ENCODE measurements at regions not wholly inside any gene's neighbourhood (a gene's known extent, or its start where the extent isn't known, plus 50 kb on each side); places are given as distances from the start of the nearest gene placed in this dataset.
"Not testable (repeated sequence)": the region's sequence is repeated elsewhere in the genome, so short reads cannot be mapped to it uniquely, and the experiment has no call there.

DNA sequence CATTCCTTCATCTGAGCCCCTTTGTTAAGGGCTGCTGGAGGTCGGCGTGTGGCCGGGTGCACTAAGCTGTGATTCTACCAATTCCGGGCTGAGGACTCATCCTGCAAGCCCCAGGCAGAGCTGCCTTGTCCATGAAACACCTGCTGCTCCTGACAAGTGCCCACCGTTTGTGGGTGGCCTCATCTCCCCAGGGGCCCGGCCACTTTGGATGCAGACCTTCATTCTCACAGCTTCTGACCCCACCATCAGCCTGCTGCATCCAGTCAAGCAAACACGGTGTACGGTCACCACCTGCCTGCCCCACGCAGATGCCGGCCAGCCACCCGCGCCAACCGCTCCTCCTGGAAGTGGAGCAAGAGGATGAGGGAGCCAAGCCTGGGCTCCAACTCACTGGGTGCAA lies 382.7 kb downstream of the THBS2 start:
- DNase-seq, result no peak

DNA sequence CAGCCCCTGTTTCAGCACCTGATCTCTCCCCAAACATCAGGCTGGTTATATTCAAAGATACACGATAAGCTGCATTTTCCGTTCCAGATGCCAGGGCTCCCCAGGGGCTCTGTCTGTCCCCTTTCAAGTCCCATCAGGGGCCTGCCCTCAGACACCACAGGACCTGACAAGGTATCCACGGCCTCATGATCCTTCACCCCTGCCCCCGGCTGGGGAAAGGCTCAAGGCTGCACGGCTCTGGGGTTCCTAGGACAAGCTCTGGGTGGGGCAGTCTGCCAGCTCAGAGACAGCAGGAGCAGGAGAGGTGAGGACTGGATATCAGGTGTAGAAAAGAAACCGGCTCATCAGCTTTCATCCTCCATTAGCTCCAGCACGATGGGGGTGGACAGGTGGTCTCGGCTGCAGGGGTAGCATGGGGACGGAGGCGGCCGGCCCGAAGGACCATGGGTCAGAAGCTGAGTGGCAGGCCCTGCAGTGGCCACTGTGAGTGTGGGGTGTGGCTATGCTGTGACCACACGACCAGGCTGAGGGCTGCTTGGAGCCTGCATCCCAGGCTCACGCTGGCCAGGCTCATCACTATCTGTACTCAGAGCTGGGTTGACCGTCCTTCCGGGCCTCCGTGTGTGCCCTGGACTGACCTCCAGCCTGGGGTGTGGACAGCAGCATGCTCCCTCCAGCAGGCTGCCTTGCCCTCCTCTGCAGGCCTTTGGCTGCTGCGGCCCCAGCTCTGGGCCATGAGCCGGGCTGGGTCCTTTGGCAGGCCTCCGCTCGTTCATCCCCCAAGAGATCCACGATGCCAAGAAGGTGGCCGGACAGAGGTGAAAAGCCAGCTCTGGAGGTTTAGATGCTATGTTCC lies 386.2 kb downstream of the THBS2 start:
- no peak for DNase-seq

- DNase-seq, result no peak
Measured at GRCh38 chr6:168866534-168866933, 387.1 kb downstream of the THBS2 start.

GRCh38 chr6:168865522-168865921 lies 388.1 kb downstream of the THBS2 start:
- DNase-seq, result no peak

DNA sequence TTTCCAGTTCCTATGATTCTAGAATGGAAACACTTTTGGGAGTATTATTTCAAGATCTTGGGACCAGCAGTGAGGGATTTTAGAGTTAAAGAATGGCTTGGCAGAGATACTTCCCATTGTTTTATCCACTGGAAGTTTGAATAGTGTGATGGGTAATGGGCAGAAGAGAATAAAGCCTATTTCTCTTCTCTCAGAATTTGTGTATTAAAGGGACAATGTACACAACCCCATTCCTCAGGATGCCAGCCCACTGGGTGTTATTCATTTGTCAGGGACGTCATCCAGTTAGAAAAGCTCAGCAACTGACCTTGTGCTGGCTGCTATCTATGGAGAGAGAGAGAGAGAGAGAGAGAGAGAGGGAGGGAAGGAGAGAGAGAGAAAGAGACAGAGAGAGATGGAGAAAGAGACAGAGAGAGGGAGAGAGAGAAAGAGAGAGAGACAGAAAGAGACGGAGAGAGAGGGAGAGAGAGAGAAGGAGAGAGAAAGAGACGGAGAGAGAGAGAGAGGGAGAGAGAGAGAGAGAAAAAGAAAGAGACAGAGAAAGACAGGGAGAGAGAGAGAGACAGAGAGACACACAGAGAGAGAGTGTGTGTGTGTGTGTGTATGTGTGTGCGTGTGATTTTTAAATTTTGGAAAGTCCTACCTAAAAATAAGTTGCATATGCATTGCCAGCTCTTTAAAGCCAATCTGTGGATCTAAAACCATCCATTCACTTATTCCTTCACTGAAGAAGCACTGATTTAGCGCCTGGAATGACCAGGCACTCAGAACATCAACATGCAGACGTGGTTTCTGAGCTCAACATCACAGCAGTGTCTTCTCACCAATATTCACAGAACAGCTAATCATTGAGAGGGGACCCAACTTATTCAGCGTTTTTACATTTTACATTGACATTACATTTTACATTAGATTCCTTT lies 388.8 kb downstream of the THBS2 start:
- no peak for DNase-seq

- no peak for DNase-seq
Measured at GRCh38 chr6:168863467-168863866, 390.2 kb downstream of the THBS2 start.

- DNase-seq, result no peak
Measured at GRCh38 chr6:168862346-168862980, 391.2 kb downstream of the THBS2 start.

DNA sequence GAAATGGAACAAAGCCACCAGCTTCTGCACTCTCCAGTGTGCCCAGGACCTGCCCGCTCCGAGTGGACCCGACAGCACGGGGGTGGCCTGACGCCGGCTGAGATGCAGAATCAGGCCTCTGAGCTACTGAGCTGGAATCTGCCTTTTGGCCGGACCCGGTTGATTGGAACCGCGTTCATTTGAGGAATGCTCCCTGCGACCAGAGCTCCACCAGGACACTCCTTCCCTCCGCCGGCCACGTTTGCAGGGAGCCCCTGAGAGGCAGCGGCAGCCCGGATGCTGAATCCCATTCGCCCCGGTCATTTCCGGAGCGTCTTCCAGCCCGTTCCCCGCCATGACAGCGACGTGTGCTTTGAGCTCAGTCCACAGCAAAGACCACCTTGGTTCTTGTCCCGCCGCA lies 392.7 kb downstream of the THBS2 start:
- DNase-seq, result no peak

DNA sequence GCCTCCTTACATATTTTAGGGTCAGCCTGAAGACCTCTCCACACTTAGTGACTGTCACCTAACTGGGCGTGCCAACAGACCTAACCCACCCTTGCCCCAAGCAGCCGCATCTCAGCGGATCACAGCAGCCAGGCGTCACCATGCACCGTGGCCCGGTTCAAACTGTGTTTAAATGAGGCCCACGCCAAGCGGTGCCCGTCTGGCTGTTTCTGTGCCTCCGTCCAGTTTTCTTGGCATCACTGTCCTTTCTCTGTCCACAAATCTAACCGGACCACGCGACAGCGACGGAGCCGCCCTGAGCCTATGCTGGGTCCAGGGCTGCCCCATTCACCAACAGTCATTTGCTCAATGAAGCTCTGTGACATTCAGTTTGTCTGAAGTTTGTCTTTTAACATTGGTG lies 393.3 kb downstream of the THBS2 start:
- no peak for DNase-seq

DNA sequence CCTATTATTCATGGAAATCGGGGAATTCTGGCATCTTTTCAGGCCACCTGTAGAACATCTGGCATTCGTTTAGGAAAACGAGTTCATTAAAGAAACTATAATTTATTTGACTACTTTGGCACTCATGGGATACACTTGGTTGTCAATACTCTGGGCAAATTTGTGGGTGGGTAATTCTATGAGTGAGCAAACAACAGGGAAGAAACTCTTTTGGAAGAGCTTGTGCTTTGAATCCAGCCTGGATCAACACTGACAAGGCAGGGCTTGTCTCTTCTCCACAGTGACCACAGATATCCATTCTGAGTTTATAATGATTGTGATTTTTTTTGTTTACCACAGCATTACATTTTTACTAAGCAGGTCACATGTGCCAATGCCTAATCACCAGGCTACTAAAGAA lies 394.7 kb downstream of the THBS2 start:
- peak; percentile 79 for DNase-seq

DNA sequence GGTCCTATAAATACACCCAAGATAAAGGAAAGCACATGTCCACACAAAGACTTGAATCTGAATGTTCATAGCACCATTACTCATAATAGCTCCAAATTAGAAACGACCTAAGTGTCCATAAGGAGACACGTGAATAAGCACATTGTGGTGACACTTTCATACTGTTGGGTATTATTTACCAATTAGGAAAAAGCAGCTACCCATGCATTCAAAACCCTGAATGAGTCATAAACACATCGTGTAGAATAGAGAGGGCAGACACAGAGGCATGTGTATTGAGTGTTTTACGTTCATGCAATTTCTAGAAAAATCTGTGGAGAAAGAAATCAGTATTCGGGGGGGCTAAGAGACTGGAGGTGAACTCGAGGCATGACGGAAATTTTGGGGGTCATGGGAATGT lies 396.7 kb downstream of the THBS2 start:
- DNase-seq, result no peak

GRCh38 chr6:168852376-168852884 lies 401.2 kb downstream of the THBS2 start:
- no peak for DNase-seq

GRCh38 chr6:168851460-168852375 lies 401.9 kb downstream of the THBS2 start:
- no peak for DNase-seq

DNA sequence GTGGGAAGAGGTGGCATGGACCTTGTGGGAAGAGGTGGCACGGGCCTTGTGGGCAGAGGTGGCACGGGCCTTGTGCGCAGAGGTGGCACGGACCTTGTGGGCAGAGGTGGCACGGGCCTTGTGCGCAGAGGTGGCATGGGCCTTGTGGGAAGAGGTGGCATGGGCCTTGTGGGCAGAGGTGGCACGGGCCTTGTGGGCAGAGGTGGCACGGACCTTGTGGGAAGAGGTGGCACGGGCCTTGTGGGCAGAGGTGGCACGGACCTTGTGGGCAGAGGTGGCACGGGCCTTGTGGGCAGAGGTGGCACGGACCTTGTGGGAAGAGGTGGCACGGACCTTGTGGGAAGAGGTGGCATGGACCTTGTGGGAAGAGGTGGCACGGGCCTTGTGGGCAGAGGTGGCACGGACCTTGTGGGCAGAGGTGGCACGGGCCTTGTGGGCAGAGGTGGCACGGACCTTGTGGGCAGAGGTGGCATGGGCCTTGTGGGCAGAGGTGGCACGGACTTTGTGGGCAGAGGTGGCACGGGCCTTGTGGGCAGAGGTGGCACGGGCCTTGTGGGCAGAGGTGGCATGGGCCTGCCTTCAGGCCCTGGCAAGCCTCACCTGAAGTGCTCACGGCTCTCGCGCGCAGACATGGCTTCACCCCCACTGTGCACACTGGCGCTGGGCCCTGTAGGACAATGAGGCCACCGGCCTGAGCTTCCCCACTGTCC lies 403.5 kb downstream of the THBS2 start:
- not testable (repeated sequence) for DNase-seq

DNA sequence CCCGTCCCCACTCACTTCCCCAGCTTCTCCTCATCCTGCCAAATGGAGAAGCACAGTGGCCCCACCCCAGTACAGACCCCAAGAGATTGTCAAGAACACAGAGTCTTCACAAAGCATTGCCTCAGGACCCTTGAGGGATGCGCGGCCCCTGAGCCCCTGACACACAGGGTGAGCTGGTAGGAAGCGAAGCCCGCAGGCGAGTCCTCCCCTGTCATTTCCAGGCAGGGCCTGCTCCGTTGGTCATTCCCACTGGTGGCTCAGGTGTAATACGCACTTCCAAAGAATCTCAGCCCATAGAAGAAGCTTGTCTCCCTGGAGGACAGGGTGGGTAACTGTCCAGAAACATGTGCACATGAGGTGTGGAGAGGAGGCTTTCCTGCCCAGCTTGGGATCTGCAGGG lies 404.2 kb downstream of the THBS2 start:
- DNase-seq, result no peak

DNA sequence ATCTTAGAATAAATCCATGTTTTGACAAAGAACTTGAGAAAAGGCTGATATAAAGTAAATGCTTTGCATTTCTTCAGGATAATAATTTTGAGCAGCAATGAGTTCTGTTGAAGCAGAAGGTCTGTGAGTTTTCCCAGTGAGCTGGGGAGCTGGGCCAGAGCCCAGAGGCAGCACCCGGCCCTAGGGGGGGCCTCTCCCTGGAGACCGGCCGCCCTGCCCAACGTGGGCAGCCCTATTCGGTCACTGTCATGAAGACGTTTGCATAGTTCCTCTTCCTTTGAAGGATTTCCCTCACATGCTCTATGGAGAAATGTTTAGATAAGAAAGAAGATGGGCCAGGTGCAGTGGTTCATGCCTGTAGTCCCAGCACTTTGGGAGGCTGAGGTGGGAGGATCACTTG lies 404.8 kb downstream of the THBS2 start:
- no peak for DNase-seq

DNA sequence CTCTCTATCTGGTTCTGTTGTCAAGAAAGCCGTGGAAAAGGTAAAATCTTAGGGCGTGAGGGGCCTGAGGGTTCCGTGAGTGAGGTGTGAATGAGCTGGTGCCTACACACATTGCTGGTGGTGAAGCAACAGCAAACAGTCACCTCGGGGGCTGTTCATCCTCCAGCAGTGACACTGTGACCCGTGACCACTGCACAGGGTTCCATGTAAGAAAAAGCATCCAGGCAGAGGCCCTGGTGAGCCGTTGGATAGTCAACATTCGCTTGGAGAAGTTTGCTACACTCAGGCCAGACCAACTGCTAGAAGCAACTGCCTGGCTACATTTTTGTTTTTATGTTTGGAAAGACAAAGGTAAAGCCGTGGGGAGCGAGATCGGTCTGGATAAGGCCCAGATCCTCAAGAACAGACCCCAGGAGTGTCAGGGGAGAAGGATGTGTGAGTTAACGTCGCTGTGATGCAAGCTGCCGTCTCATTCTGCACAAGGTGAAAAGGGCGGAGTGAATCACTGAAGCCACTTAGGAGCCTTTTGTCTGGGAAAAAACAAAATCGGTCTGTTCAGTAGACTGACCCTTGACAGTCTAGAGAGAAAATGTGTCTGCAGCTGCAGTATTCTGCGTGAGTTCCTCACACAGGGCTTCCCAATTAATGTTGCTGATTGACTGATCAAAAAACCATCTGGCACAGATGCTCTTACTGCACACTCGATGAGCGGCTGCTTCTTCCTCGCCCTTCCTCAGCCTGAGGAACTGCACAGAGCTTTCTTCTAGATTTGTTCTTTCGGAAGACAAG lies 404.0 kb downstream of the SMOC2 start:
- DNase-seq, result no peak

- not testable (repeated sequence) for DNase-seq
Measured at GRCh38 chr6:168842632-168843212, 401.7 kb downstream of the SMOC2 start.

GRCh38 chr6:168841609-168842278 lies 400.8 kb downstream of the SMOC2 start:
- DNase-seq, result no peak

- not testable (repeated sequence) for DNase-seq
Measured at GRCh38 chr6:168840932-168841331, 399.9 kb downstream of the SMOC2 start.

Data from NCI-H1105 (cell line).